ENCODE measurements at regions not wholly inside any gene's neighbourhood (a gene's known extent, or its start where the extent isn't known, plus 50 kb on each side); places are given as distances from the start of the nearest gene placed in this dataset.

DNA sequence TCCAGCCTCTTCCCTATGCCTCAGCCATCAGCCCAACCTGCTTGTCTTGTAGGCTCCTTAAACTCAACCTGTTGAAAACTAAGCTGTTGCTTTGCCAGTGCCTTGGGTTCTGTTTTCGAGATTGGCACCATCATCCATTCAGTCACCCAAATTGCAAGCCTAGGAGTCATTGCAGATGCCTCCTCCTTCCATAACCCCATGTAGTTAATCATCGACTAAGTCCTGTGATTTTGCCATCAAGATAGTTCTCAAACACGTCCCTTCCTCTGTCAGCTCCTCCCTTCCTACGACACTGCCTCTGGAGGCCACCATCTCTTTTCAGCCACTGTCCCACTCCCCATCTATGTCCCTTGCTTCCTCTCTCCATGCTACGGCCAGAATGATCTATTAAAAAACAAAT, 168.1 kb downstream of the RAB11FIP2 start:
- H3K4me3 ChIP-seq (ENCODE audit: control insufficient read depth, low read depth, low read length): no peak overlapping the region
- TF ChIP-seq, protein P1, sequence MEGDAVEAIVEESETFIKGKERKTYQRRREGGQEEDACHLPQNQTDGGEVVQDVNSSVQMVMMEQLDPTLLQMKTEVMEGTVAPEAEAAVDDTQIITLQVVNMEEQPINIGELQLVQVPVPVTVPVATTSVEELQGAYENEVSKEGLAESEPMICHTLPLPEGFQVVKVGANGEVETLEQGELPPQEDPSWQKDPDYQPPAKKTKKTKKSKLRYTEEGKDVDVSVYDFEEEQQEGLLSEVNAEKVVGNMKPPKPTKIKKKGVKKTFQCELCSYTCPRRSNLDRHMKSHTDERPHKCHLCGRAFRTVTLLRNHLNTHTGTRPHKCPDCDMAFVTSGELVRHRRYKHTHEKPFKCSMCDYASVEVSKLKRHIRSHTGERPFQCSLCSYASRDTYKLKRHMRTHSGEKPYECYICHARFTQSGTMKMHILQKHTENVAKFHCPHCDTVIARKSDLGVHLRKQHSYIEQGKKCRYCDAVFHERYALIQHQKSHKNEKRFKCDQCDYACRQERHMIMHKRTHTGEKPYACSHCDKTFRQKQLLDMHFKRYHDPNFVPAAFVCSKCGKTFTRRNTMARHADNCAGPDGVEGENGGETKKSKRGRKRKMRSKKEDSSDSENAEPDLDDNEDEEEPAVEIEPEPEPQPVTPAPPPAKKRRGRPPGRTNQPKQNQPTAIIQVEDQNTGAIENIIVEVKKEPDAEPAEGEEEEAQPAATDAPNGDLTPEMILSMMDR (IDR thresholded peaks at IDR 0.05; ENCODE audit: control insufficient read depth, insufficient read depth, low read depth, low read length, missing control alignments): no peak
- no peak for DNase-seq (ENCODE audit: low read depth)

GRCh38 chr10:117884093-117884492, 162.6 kb downstream of the RAB11FIP2 start:
- TF ChIP-seq, protein P1 (IDR thresholded peaks at IDR 0.05; ENCODE audit: control insufficient read depth, insufficient read depth, low read depth, low read length, missing control alignments): no peak
- DNase-seq (ENCODE audit: low read depth): no peak
- no peak overlapping the region for H3K4me3 ChIP-seq (ENCODE audit: control insufficient read depth, low read depth, low read length)

DNA sequence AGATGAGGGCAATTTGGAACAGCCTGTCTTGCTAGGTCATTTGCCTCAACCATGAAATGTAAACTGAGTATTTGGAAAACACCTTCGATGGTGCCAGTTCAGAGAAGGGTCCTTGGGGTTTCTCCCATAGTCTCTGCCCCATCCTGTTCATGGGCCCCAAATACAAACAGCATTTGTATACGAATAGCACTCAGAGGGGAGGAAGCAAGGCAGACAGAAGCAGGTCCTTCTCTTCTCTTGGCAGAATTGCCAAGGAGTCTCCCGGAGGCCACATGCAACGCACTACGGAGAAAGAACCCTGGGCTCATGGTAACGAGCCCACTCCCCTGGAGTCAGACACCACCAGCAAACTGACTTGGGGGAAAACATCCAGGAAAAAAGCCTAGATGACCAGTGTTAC, 162.1 kb downstream of the RAB11FIP2 start:
- no peak overlapping the region for H3K4me3 ChIP-seq (ENCODE audit: control insufficient read depth, low read depth, low read length)
- DNase-seq (ENCODE audit: low read depth): no peak
- TF ChIP-seq, protein P1 (IDR thresholded peaks at IDR 0.05; ENCODE audit: control insufficient read depth, insufficient read depth, low read depth, low read length, missing control alignments): no peak

- no peak overlapping the region for H3K4me3 ChIP-seq (ENCODE audit: control insufficient read depth, low read depth, low read length)
- TF ChIP-seq, protein P1 (IDR thresholded peaks at IDR 0.05; ENCODE audit: control insufficient read depth, insufficient read depth, low read depth, low read length, missing control alignments): no peak
- DNase-seq (ENCODE audit: low read depth): no peak
These were observed 161.4 kb downstream of the RAB11FIP2 start for GRCh38 chr10:117885206-117885829.

DNA sequence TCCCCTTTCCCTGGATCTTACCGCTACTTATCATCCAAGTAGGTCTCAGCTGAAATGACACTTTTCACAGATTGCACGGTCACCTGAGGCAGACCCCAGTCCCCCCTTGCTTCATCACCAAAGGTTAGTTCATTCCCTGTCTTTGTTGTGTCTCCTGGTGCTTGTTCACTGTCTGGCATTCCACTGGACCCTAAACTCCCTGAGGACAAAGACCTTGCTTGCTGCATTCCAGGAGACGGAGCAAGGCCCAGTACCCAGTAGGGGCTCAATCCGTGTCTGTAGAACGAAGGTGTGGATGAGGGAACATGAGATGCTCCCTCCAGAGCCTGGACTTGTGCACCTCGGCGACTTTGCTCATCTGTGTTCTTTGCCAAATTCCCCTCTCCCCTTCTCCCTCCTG, 160.0 kb downstream of the RAB11FIP2 start:
- TF ChIP-seq, protein P1 (IDR thresholded peaks at IDR 0.05; ENCODE audit: control insufficient read depth, insufficient read depth, low read depth, low read length, missing control alignments): no peak
- H3K4me3 ChIP-seq (ENCODE audit: control insufficient read depth, low read depth, low read length): no peak overlapping the region
- DNase-seq (ENCODE audit: low read depth): no peak

DNA sequence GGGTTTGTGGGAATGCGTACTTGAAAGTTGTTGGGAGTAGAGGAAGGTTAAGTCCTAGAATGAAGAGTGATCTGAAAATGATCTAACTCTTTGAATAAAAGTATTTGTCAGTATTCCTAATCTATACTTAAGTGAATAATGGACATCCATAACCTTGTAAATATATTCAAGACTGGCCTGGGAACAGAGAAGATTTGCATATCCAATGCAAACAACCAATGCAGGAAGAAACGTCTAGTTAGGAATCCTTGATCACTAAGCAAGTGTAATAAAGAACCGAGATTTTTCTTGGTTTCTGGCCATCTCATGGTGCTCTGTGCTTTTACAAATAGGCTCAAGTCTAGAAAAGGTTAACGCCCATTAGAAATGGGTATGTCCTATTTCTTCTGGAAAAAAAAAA, 157.1 kb downstream of the RAB11FIP2 start:
- no peak for DNase-seq (ENCODE audit: low read depth)
- no peak overlapping the region for H3K4me3 ChIP-seq (ENCODE audit: control insufficient read depth, low read depth, low read length)
- TF ChIP-seq, protein P1 (IDR thresholded peaks at IDR 0.05; ENCODE audit: control insufficient read depth, insufficient read depth, low read depth, low read length, missing control alignments): no peak
